ENCODE measurements at regions not wholly inside any gene's neighbourhood (a gene's known extent, or its start where the extent isn't known, plus 50 kb on each side); places are given as distances from the start of the nearest gene placed in this dataset.

DNA sequence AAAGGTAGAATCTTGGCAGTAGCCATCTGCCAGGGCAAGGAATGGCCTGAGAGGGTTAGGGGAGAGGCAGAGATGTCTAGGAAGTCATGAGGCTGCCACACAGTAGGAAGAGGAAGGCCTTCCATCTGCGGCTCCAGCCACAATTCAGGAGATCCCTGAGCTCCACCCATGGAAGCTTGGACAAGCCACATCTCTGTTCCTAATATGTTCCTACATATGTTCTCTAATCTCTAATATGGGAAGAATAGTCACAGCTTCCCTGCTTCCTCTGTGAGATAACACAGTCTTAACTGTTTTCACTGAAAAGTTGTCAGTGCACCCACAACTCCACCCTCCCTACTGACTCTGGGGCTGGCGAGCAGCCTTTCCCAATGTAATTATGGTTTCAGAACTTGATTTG is 109.5 kb downstream of the CDC7 start:
- Histone ChIP-seq H3K27me3 (no peaks in the 10 kb centered on the region), H3K27ac (peak overlapping the region in 1 of 5 donors; percentile 86), H3K36me3 (replicated peaks in 1 of 2) (no peaks in the 10 kb centered on the region), H3K4me3 (no peak overlapping the region), H3K4me1 (replicated peaks in 1 of 2) (no peaks in the 10 kb centered on the region), H3K9me3 (replicated peaks in 1 of 3) (no peaks in the 10 kb centered on the region)
- 84 to 100% (median 95%) methylated on average over 2 of the region's 2 CpGs for WGBS, 4 donors
- no peak for DNase-seq
- intact Hi-C loops (cut with DNase I), result no loop called here
- TF ChIP-seq CTCF (IDR thresholded peaks at IDR 0.05) (no peak), POLR2A (IDR thresholded peaks at IDR 0.05) (no peak)

DNA sequence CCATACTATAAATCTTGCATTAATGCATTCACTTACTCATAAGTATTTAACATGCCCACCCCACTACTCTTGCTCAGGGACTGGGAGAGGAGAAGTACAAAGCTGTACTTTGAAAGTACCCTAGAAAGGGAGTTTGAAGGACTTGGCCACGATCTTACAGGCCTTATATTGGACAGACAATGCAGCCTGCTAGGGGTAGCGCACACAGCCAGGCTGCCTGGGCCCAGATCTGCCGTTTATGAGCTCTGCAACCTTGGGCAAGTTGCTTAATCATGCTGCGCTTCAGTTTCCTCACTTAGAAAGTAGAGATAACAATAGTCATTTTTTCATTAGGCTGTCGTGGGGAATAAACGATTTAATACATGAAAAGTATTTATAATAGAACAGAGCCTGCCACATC is 110.1 kb downstream of the CDC7 start:
- WGBS, 4 donors, result 46 to 81% (median 68%) methylated on average over 5 to 6 of the region's 6 CpGs
- no peaks in the 10 kb centered on the region for H3K36me3 ChIP-seq (replicated peaks in 1 of 2)
- no peaks in the 10 kb centered on the region for H3K4me1 ChIP-seq (replicated peaks in 1 of 2)
- peak overlapping the region in 2 of 5 donors; percentile 5 to 86 for H3K27ac ChIP-seq
- H3K4me3 ChIP-seq, result no peak overlapping the region
- intact Hi-C loops (cut with DNase I), result no loop called here
- DNase-seq, result peak in 2 of 7 donors; percentile 42 to 69
- no peak for TF ChIP-seq POLR2A (IDR thresholded peaks at IDR 0.05)
- TF ChIP-seq CTCF (IDR thresholded peaks at IDR 0.05), result no peak
- no peaks in the 10 kb centered on the region for H3K9me3 ChIP-seq (replicated peaks in 1 of 3)
- H3K27me3 ChIP-seq, result no peaks in the 10 kb centered on the region

DNA sequence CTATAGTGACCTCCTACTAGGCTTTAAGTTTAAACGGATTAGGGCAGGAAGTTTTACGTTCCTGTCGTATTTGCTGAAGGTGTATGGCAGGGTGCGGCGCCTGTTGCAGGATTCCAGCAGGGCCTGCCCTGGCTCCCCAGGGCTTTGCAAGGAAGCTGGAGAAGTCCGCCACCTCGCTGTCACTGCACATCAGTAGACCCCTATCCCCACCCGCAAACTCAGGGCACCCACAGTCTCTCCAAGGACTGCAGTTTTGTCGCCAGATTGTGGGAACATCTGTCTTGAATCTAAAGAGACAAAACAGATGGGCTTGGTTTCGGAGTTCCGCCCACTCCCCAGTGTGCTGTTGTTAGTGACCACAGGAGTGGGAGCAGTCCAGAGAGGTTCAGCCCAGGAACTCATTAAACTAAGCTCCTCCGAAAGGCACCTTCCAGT is 110.8 kb downstream of the CDC7 start:
- no peaks in the 10 kb centered on the region for H3K27me3 ChIP-seq
- H3K27ac ChIP-seq, result no peak overlapping the region
- no peaks in the 10 kb centered on the region for H3K4me1 ChIP-seq (replicated peaks in 1 of 2)
- TF ChIP-seq CTCF (IDR thresholded peaks at IDR 0.05), result no peak
- TF ChIP-seq POLR2A (IDR thresholded peaks at IDR 0.05), result no peak
- no peak for DNase-seq
- no peak overlapping the region for H3K4me3 ChIP-seq
- H3K36me3 ChIP-seq (replicated peaks in 1 of 2), result no peaks in the 10 kb centered on the region
- no peaks in the 10 kb centered on the region for H3K9me3 ChIP-seq (replicated peaks in 1 of 3)
- intact Hi-C loops (cut with DNase I), result no loop called here
- WGBS, 4 donors, result 79 to 93% (median 83%) methylated on average over 8 to 12 of the region's 12 CpGs

DNA sequence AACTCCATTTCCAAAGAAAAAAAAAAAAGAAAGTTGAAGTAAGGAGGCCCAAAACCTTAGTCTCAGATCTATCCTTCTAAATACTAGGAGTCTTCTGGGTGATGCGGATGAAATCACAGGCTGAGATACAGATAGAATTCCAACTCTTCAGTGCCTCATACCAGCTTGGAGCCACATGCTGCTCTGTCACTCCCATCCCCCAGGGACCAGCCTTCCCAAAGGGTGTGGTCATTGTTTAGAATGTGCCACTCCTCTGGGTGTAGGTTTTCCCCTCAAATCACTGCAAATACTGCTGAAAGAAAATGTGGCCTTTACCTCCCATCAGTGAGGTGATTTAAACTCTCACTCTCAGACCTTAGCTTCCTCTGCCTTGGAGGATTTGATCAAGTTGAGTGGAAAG is 112.9 kb downstream of the CDC7 start:
- no peak for TF ChIP-seq POLR2A (IDR thresholded peaks at IDR 0.05)
- Histone ChIP-seq H3K4me3 (no peak overlapping the region), H3K27ac (no peak overlapping the region), H3K9me3 (replicated peaks in 1 of 3) (no peaks in the 10 kb centered on the region), H3K4me1 (replicated peaks in 1 of 2) (peaks cover 8 to 9% of the 10 kb centered on the region in 2 donors), H3K36me3 (replicated peaks in 1 of 2) (no peaks in the 10 kb centered on the region), H3K27me3 (no peaks in the 10 kb centered on the region)
- no peak for DNase-seq
- intact Hi-C loops (cut with DNase I), result no loop called here
- 85 to 100% (median 99%) methylated on average over 1 of the region's 1 CpG for WGBS, 4 donors

DNA sequence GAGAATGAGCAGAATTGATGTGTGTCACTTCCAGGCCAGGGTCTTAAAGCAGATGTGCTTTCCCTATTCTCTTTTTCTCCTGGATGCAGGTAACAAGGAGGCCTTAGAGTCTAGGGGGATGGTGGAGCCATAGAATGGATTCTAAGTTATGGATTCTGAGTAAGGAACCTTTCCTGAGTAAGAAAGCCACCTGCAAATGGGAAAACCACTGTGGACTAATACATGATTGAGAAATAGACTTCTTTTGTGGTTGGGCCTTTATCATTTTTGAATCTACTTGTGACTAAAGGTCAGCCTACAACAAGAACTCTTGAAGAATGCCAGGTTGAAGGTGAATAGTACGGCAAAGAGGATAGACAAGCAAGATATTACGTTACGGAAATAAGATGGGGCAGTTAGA is 116.1 kb downstream of the CDC7 start:
- H3K4me1 ChIP-seq (replicated peaks in 1 of 2), result peaks cover 9 to 15% of the 10 kb centered on the region in 2 donors
- H3K36me3 ChIP-seq (replicated peaks in 1 of 2), result no peaks in the 10 kb centered on the region
- no peak for DNase-seq
- H3K4me3 ChIP-seq, result no peak overlapping the region
- TF ChIP-seq CTCF (IDR thresholded peaks at IDR 0.05), result no peak
- no peak for TF ChIP-seq POLR2A (IDR thresholded peaks at IDR 0.05)
- H3K27me3 ChIP-seq, result no peaks in the 10 kb centered on the region
- H3K9me3 ChIP-seq (replicated peaks in 1 of 3), result no peaks in the 10 kb centered on the region
- intact Hi-C loops (cut with DNase I), result no loop called here
- H3K27ac ChIP-seq, result peak overlapping the region in 1 of 5 donors; percentile 19
- 82 to 94% (median 88%) methylated on average over 3 of the region's 3 CpGs for WGBS, 4 donors
